ENCODE measurements at regions not wholly inside any gene's neighbourhood (a gene's known extent, or its start where the extent isn't known, plus 50 kb on each side); places are given as distances from the start of the nearest gene placed in this dataset.

DNA sequence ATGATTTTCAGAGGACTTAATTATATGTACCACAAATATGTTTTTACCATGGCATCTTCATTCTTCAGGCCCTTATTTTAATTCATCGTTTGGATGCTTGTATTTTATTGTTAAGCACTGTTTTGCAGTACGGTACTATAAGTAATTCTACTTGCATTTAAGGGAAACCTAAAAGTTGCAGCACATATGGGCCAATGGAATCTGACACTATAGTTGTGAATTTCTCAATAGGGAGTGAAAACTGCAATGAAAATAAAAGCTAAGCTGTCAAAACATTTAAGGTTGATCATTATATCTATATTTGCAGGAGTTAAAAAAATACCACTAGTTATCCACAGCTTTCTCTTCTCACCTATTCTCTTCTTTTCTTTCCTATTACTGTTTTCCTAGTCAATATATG, 1071.8 kb downstream of the MAT2B start:
- Histone ChIP-seq H4K8ac (ENCODE audit: low read depth, low read length) (no peak overlapping the region), H2AFZ (ENCODE audit: insufficient read depth, low read length, poor library complexity) (no peak overlapping the region), H3K9ac (ENCODE audit: low read length) (no peak overlapping the region), H3K4me1 (ENCODE audit: control insufficient read depth in 1 of 2, insufficient read depth in 2 of 2, low read length in 2 of 2) (no peaks in the 10 kb centered on the region), H3K9me3 (ENCODE audit: insufficient read depth, low read depth, low read length) (no peaks in the 10 kb centered on the region), H3K4me3 (ENCODE audit: low read depth, low read length) (no peak overlapping the region), H3K4ac (ENCODE audit: low read depth, low read length) (no peak overlapping the region), H3K27me3 (ENCODE audit: insufficient read depth, low read length) (no peaks in the 10 kb centered on the region), H3K79me1 (ENCODE audit: low read length) (no peaks in the 10 kb centered on the region), H4K12ac (ENCODE audit: low read depth, low read length) (no peak overlapping the region), H2BK120ac (ENCODE audit: insufficient read depth, low read length, poor library complexity) (no peak overlapping the region), H2BK12ac (ENCODE audit: low read length) (no peak overlapping the region), H3K14ac (ENCODE audit: low read length) (no peak overlapping the region), H3K27ac (ENCODE audit: low read depth, low read length) (no peak overlapping the region), H3K23ac (ENCODE audit: low read length) (no peak overlapping the region), H4K91ac (ENCODE audit: low read depth, low read length) (no peak overlapping the region), H2AK5ac (ENCODE audit: low read length) (no peak overlapping the region), H3K4me2 (ENCODE audit: low read length) (no peak overlapping the region), H2BK5ac (ENCODE audit: low read depth, low read length, poor library complexity) (no peak overlapping the region), H3K36me3 (ENCODE audit: control insufficient read depth in 1 of 2, insufficient read depth in 2 of 2, low read length in 2 of 2) (no peaks in the 10 kb centered on the region), H3K18ac (ENCODE audit: low read length) (no peak overlapping the region), H3K79me2 (ENCODE audit: control insufficient read depth, insufficient read depth, low read length, poor library complexity) (no peaks in the 10 kb centered on the region)
- WGBS (ENCODE audit: extremely low coverage, insufficient coverage, insufficient read length), result no CpG with 5 or more reads among the region's 2 CpGs
- no peak for DNase-seq

DNA sequence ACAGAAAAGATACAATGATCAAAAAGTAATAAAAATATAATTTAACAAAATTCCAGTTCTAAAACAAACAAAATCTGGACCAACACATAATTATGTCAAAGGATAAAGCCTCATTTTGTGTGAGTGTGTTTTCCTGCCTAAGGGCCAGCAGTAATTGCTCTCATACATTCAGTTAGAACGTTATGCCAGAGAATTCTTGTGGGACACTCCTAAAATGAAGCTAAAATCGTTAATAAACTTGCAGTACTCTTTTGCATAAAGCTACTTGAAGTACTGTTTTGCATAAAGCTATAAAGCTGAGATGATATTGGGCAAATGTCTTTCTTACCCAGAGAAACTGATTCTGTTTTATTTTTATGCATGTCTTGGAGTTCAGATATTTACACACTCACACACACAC, 1072.3 kb downstream of the MAT2B start:
- no peak overlapping the region for H4K8ac ChIP-seq (ENCODE audit: low read depth, low read length)
- WGBS (ENCODE audit: extremely low coverage, insufficient coverage, insufficient read length), result no CpG with 5 or more reads among the region's 2 CpGs
- no peak overlapping the region for H3K4ac ChIP-seq (ENCODE audit: low read depth, low read length)
- no peak overlapping the region for H3K23ac ChIP-seq (ENCODE audit: low read length)
- no peak overlapping the region for H4K12ac ChIP-seq (ENCODE audit: low read depth, low read length)
- no peaks in the 10 kb centered on the region for H3K79me1 ChIP-seq (ENCODE audit: low read length)
- no peak overlapping the region for H2BK5ac ChIP-seq (ENCODE audit: low read depth, low read length, poor library complexity)
- H3K4me2 ChIP-seq (ENCODE audit: low read length), result no peak overlapping the region
- H3K9me3 ChIP-seq (ENCODE audit: insufficient read depth, low read depth, low read length), result no peaks in the 10 kb centered on the region
- no peak overlapping the region for H3K18ac ChIP-seq (ENCODE audit: low read length)
- no peak overlapping the region for H3K27ac ChIP-seq (ENCODE audit: low read depth, low read length)
- no peak overlapping the region for H2BK12ac ChIP-seq (ENCODE audit: low read length)
- no peak overlapping the region for H3K9ac ChIP-seq (ENCODE audit: low read length)
- no peaks in the 10 kb centered on the region for H3K79me2 ChIP-seq (ENCODE audit: control insufficient read depth, insufficient read depth, low read length, poor library complexity)
- no peak overlapping the region for H3K14ac ChIP-seq (ENCODE audit: low read length)
- no peak overlapping the region for H2BK120ac ChIP-seq (ENCODE audit: insufficient read depth, low read length, poor library complexity)
- no peaks in the 10 kb centered on the region for H3K27me3 ChIP-seq (ENCODE audit: insufficient read depth, low read length)
- H3K4me3 ChIP-seq (ENCODE audit: low read depth, low read length), result no peak overlapping the region
- no peaks in the 10 kb centered on the region for H3K4me1 ChIP-seq (ENCODE audit: control insufficient read depth in 1 of 2, insufficient read depth in 2 of 2, low read length in 2 of 2)
- H2AFZ ChIP-seq (ENCODE audit: insufficient read depth, low read length, poor library complexity), result no peak overlapping the region
- H4K91ac ChIP-seq (ENCODE audit: low read depth, low read length), result no peak overlapping the region
- DNase-seq, result no peak
- no peak overlapping the region for H2AK5ac ChIP-seq (ENCODE audit: low read length)
- H3K36me3 ChIP-seq (ENCODE audit: control insufficient read depth in 1 of 2, insufficient read depth in 2 of 2, low read length in 2 of 2), result no peaks in the 10 kb centered on the region

DNA sequence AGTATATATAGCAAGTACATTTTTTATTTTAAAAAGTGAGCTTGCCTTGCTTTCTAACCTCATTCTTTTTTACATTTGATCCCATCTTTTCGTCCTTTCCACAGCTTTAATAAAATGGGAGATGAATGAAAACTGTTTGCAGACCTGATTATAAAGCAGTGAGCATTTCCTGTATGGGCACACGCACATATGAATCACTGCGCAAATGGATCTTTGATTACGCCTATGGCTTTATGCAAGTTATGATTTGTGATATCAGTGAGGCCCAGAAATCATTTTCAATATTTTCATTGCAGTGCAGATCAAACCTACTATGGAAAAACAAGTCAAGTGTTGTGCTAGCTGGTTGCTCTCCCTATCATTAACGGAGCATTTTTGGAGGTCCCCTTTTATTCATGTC, 1073.0 kb downstream of the MAT2B start:
- no CpG with 5 or more reads among the region's 5 CpGs for WGBS (ENCODE audit: extremely low coverage, insufficient coverage, insufficient read length)
- Histone ChIP-seq H2BK120ac (ENCODE audit: insufficient read depth, low read length, poor library complexity) (no peak overlapping the region), H3K36me3 (ENCODE audit: control insufficient read depth in 1 of 2, insufficient read depth in 2 of 2, low read length in 2 of 2) (no peaks in the 10 kb centered on the region), H3K9me3 (ENCODE audit: insufficient read depth, low read depth, low read length) (no peaks in the 10 kb centered on the region), H4K8ac (ENCODE audit: low read depth, low read length) (no peak overlapping the region), H2BK5ac (ENCODE audit: low read depth, low read length, poor library complexity) (no peak overlapping the region), H3K14ac (ENCODE audit: low read length) (no peak overlapping the region), H3K4ac (ENCODE audit: low read depth, low read length) (no peak overlapping the region), H3K18ac (ENCODE audit: low read length) (no peak overlapping the region), H4K91ac (ENCODE audit: low read depth, low read length) (no peak overlapping the region), H3K79me1 (ENCODE audit: low read length) (no peaks in the 10 kb centered on the region), H2AK5ac (ENCODE audit: low read length) (no peak overlapping the region), H3K9ac (ENCODE audit: low read length) (no peak overlapping the region), H2BK12ac (ENCODE audit: low read length) (no peak overlapping the region), H4K12ac (ENCODE audit: low read depth, low read length) (no peak overlapping the region), H3K79me2 (ENCODE audit: control insufficient read depth, insufficient read depth, low read length, poor library complexity) (no peaks in the 10 kb centered on the region), H3K4me3 (ENCODE audit: low read depth, low read length) (no peak overlapping the region), H3K4me1 (ENCODE audit: control insufficient read depth in 1 of 2, insufficient read depth in 2 of 2, low read length in 2 of 2) (no peaks in the 10 kb centered on the region), H3K27me3 (ENCODE audit: insufficient read depth, low read length) (no peaks in the 10 kb centered on the region), H3K27ac (ENCODE audit: low read depth, low read length) (no peak overlapping the region), H3K4me2 (ENCODE audit: low read length) (no peak overlapping the region), H3K23ac (ENCODE audit: low read length) (no peak overlapping the region), H2AFZ (ENCODE audit: insufficient read depth, low read length, poor library complexity) (no peak overlapping the region)
- DNase-seq, result no peak

DNA sequence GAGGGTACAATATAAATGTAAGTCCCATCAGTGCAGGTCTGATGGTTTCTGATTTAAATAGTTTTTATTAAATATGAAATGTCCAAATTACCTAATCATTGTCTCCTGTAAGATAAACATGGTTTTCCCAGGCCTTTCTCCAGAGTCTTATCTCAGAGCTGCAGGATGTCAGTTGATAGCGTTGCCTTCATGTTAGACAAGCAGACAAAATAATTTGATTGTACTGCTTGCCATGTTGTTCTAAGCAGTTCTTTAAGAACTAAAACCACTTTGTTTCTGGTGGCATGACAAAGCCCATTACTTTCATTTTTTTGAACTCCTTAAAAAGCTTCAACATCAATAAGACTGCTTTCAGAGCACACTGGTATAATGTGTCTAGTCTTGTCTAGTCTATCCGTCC, 1073.5 kb downstream of the MAT2B start:
- no peak overlapping the region for H4K12ac ChIP-seq (ENCODE audit: low read depth, low read length)
- WGBS (ENCODE audit: extremely low coverage, insufficient coverage, insufficient read length), result no CpG with 5 or more reads among the region's 2 CpGs
- no peak overlapping the region for H3K4me3 ChIP-seq (ENCODE audit: low read depth, low read length)
- no peak overlapping the region for H3K27ac ChIP-seq (ENCODE audit: low read depth, low read length)
- no peak overlapping the region for H2BK12ac ChIP-seq (ENCODE audit: low read length)
- no peak for DNase-seq
- H4K91ac ChIP-seq (ENCODE audit: low read depth, low read length), result no peak overlapping the region
- no peak overlapping the region for H3K18ac ChIP-seq (ENCODE audit: low read length)
- H3K9ac ChIP-seq (ENCODE audit: low read length), result no peak overlapping the region
- H3K4me2 ChIP-seq (ENCODE audit: low read length), result no peak overlapping the region
- H2BK120ac ChIP-seq (ENCODE audit: insufficient read depth, low read length, poor library complexity), result no peak overlapping the region
- H3K79me1 ChIP-seq (ENCODE audit: low read length), result no peaks in the 10 kb centered on the region
- no peaks in the 10 kb centered on the region for H3K27me3 ChIP-seq (ENCODE audit: insufficient read depth, low read length)
- H3K4me1 ChIP-seq (ENCODE audit: control insufficient read depth in 1 of 2, insufficient read depth in 2 of 2, low read length in 2 of 2), result no peaks in the 10 kb centered on the region
- H3K79me2 ChIP-seq (ENCODE audit: control insufficient read depth, insufficient read depth, low read length, poor library complexity), result no peaks in the 10 kb centered on the region
- no peak overlapping the region for H3K14ac ChIP-seq (ENCODE audit: low read length)
- no peaks in the 10 kb centered on the region for H3K9me3 ChIP-seq (ENCODE audit: insufficient read depth, low read depth, low read length)
- H3K36me3 ChIP-seq (ENCODE audit: control insufficient read depth in 1 of 2, insufficient read depth in 2 of 2, low read length in 2 of 2), result no peaks in the 10 kb centered on the region
- H2AFZ ChIP-seq (ENCODE audit: insufficient read depth, low read length, poor library complexity), result no peak overlapping the region
- H2AK5ac ChIP-seq (ENCODE audit: low read length), result no peak overlapping the region
- H3K23ac ChIP-seq (ENCODE audit: low read length), result no peak overlapping the region
- H3K4ac ChIP-seq (ENCODE audit: low read depth, low read length), result no peak overlapping the region
- H2BK5ac ChIP-seq (ENCODE audit: low read depth, low read length, poor library complexity), result no peak overlapping the region
- H4K8ac ChIP-seq (ENCODE audit: low read depth, low read length), result no peak overlapping the region

Data from trophoblast cell (in vitro differentiated cells and primary cell).